ENCODE measurements at regions not wholly inside any gene's neighbourhood (a gene's known extent, or its start where the extent isn't known, plus 50 kb on each side); places are given as distances from the start of the nearest gene placed in this dataset.

GRCh38 chr19:5235458-5236219 is 105.0 kb downstream of the PTPRS start:
- TF ChIP-seq CTCF (conservative IDR thresholded peaks at IDR 0.05 in 1 of 2, IDR thresholded peaks at IDR 0.05 in 1 of 2; ENCODE audit: extremely low read depth in 1 of 2, insufficient read depth in 1 of 2, low read depth in 1 of 2, low read length in 2 of 2) (no peak), EZH2 (IDR thresholded peaks at IDR 0.05; ENCODE audit: borderline replicate concordance, low read length) (no peak)

All from mammary epithelial cell (primary cell).